ENCODE measurements at regions not wholly inside any gene's neighbourhood (a gene's known extent, or its start where the extent isn't known, plus 50 kb on each side); places are given as distances from the start of the nearest gene placed in this dataset.

DNA sequence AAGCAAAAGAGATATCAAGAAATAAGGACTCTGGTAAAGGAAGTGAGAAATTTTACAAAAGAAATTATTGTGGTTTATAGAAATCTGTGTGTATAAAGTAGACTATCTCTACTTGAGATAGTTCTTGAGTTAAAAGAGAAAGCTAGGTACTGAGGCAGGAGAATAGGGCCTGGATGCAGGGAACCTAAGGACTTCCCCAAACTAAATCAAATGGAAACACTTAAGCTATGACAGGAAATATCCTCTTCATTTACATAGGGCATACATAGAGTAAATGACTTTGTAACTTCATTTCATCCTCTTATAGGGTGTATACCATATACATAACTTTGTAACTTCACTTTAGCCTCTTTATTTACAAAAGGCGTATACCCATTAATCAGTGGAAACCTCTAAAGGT is 219.2 kb upstream of the RGPD4 start:
- H3K4me3 ChIP-seq (ENCODE audit: control insufficient read depth, low read depth, low read length) = no peak overlapping the region
- TF ChIP-seq, protein P1, sequence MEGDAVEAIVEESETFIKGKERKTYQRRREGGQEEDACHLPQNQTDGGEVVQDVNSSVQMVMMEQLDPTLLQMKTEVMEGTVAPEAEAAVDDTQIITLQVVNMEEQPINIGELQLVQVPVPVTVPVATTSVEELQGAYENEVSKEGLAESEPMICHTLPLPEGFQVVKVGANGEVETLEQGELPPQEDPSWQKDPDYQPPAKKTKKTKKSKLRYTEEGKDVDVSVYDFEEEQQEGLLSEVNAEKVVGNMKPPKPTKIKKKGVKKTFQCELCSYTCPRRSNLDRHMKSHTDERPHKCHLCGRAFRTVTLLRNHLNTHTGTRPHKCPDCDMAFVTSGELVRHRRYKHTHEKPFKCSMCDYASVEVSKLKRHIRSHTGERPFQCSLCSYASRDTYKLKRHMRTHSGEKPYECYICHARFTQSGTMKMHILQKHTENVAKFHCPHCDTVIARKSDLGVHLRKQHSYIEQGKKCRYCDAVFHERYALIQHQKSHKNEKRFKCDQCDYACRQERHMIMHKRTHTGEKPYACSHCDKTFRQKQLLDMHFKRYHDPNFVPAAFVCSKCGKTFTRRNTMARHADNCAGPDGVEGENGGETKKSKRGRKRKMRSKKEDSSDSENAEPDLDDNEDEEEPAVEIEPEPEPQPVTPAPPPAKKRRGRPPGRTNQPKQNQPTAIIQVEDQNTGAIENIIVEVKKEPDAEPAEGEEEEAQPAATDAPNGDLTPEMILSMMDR (conservative IDR thresholded peaks at IDR 0.05; ENCODE audit: control insufficient read depth, insufficient read depth, low read depth, low read length) = no peak
- DNase-seq (ENCODE audit: low read depth) = no peak

DNA sequence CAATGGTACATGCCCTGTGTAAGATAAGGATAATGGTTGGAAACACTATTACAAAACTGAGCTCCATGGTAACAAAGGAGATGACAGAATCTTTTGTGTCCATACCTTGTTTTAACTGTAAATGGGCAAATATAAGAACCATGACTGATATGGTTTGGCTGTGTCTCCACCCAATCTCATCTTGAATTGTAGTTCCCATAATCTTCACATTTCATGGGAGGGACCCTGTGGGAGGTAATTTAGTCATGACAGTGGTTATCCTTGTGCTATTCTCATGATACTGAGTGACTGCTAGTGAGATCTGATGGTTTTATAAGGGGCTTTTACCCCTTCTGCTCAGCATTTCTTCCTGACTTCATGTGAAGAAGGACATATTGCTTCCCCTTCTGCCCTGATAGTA is 211.7 kb upstream of the RGPD4 start:
- TF ChIP-seq, protein P1 (conservative IDR thresholded peaks at IDR 0.05; ENCODE audit: control insufficient read depth, insufficient read depth, low read depth, low read length) = no peak
- no peak overlapping the region for H3K4me3 ChIP-seq (ENCODE audit: control insufficient read depth, low read depth, low read length)
- no peak for DNase-seq (ENCODE audit: low read depth)

DNA sequence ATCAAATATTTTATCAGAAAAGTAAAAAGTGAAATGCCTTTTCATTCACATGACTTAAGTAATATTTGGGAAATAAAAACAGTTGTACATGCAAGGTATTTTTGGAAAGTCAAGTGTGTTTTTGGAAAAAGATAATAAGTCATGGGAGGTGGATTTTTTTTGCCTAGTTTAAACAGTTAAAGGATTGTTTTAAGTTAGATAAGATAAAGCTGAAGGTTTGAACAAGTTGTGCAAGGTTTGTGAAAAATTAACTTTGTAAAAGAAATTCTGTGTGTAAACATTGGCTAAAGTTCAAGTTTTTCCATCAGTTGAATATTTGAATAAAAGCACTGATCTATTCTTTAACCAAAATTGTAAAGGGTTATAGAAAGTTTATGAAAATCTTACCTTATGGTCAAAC is 207.9 kb upstream of the RGPD4 start:
- no peak overlapping the region for H3K4me3 ChIP-seq (ENCODE audit: control insufficient read depth, low read depth, low read length)
- DNase-seq (ENCODE audit: low read depth) = no peak
- TF ChIP-seq, protein P1 (conservative IDR thresholded peaks at IDR 0.05; ENCODE audit: control insufficient read depth, insufficient read depth, low read depth, low read length) = no peak

DNA sequence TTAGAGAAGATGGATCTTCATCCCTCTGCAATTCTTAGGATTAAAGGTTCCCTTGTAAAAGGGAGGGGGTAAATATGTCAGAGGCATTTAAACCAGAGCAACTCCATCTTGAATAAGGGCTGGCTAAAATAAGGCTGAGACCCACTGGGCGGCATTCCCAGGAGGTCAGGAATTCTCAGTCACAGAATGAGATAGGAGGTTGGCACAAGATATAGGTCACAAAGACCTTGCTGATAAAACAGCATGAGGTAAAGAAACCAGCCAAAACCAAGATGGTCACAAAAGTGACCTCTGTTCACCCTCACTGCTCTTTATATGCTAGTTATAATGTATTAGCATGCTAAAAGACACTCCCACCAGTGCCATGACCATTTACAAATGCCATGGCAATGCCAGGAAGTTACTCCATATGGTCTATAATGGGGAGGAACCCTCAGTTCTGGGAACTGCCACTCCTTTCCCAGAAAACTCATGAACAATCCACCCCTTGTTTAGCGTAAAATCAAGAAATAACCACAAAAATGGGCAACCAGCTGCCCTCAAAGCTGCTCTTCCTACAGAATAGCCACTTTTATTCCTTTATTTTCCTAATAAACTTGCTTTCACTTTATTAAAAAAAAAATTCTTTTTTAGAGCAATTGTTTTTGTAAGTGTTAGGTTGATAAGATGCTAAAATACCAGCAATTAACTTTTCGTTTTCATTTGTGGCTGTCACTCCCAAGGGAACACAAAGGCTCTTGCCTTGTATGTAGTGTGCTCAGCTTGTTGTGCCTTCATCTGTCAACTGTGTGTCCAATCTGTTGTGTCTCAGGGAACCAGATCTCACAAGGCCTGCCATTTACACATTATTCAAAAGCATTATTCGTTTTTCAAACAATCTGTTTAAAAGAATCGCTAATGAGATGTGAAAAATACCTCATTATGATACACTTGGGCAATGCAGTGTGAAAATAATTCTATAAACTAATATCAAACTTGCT is 205.2 kb upstream of the RGPD4 start:
- no peak for DNase-seq (ENCODE audit: low read depth)
- H3K4me3 ChIP-seq (ENCODE audit: control insufficient read depth, low read depth, low read length) = no peak overlapping the region
- TF ChIP-seq, protein P1 (conservative IDR thresholded peaks at IDR 0.05; ENCODE audit: control insufficient read depth, insufficient read depth, low read depth, low read length) = no peak

DNA sequence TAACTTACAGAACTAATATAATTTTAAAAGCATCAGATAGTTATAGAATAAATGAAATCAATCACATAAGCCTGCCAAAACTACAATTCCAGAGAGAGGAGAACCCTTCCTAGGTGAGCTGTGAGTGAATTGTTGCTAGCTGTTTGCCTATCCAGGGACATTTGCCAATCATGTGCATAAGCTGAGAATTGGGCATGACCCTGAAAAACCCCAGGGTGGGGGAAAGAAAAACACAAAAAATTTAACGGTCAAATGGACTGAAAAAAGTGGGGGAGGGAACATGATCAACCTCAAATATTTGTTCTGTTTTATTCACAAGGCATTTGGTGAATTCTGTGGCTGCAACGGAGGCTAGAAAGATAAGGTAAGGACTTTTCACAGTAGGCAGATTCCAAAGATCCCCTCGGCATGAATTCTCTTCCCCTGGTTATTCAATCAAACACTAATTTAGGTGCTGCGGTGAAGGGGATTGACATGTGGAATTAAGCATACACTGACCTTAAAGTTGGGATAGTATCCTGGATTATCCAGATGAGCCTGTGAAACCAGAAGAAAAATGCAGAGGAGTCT is 203.9 kb upstream of the RGPD4 start:
- DNase-seq (ENCODE audit: low read depth) = no peak
- H3K4me3 ChIP-seq (ENCODE audit: control insufficient read depth, low read depth, low read length) = no peak overlapping the region
- TF ChIP-seq, protein P1 (conservative IDR thresholded peaks at IDR 0.05; ENCODE audit: control insufficient read depth, insufficient read depth, low read depth, low read length) = no peak

DNA sequence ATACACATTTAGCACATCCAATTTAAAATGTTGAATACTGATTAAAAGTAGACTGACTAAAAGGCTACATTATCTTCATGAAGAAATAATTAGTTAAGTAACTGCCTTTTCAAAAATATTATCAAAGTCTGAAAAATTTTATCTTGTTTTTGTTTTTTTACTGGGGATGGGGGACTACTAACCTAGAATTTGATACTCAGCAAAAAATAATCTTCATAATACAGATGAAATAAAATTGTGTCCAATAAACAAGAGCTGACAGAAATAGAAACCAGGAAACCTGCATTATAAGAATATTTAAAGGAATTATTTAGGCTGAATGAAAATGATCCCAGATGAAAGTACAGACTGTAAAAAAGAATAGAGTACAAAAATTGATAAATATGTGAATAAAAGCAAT is 200.7 kb upstream of the RGPD4 start:
- no peak for DNase-seq (ENCODE audit: low read depth)
- TF ChIP-seq, protein P1 (conservative IDR thresholded peaks at IDR 0.05; ENCODE audit: control insufficient read depth, insufficient read depth, low read depth, low read length) = no peak
- H3K4me3 ChIP-seq (ENCODE audit: control insufficient read depth, low read depth, low read length) = no peak overlapping the region

All from fibroblast of mammary gland (primary cell).